PC-9 (cell line): ENCODE measurements at regions not wholly inside any gene's neighbourhood (a gene's known extent, or its start where the extent isn't known, plus 50 kb on each side); places are given as distances from the start of the nearest gene placed in this dataset.

Source experiments
- BruUV-seq: library from RNA; stranded (reverse); fragments of 400-500 nt; replicated peaks from 2 replicates; lab custom pipeline; 2021; lab: Mats Ljungman, UMichigan
- CTCF ChIA-PET: fragments of 300-600 bp; sonication (Branson Sonifier 250); formaldehyde crosslinking; loops from one replicate; lab custom pipeline; 2022; ENCODE audit warnings: antibody characterized with exemption; lab: Charles Lee
- POLR2A ChIA-PET: fragments of 300-600 bp; sonication (Branson Sonifier 250); formaldehyde crosslinking; loops from one replicate; lab custom pipeline; 2022; ENCODE audit warnings: antibody characterized with exemption; ENCODE audit not compliant: unreplicated experiment; lab: Charles Lee
- DNase-seq, 2 experiments: peaks; one replicate each; pipeline versions ENCODE4 v3.0.0 to v3.0.0-alpha.2; 2015 to 2022; ENCODE audit warnings: mixed read lengths in 1 of 2
- H2AFZ ChIP-seq: fragments of 200-600 bp; sonication (generic); 2 replicates; pipeline ENCODE4 v1.8.1; 2017; ENCODE audit warnings: antibody characterized with exemption
- H3F3A ChIP-seq: fragments of 200-600 bp; sonication (generic); 2 replicates; pipeline ENCODE4 v1.8.1; 2017; ENCODE audit warnings: antibody characterized with exemption, mild to moderate bottlenecking, low read depth; ENCODE audit not compliant: insufficient read depth
- H3K27ac ChIP-seq: fragments of 200-600 bp; sonication (generic); 2 replicates; pipeline ENCODE4 v1.6.1; 2016; ENCODE audit warnings: mixed run types
- H3K27me3 ChIP-seq: fragments of 200-600 bp; sonication (generic); 2 replicates; pipeline ENCODE4 v1.6.1; 2016; ENCODE audit warnings: low read depth, mixed run types; ENCODE audit not compliant: insufficient read depth
- H3K36me3 ChIP-seq: fragments of 200-600 bp; sonication (generic); 2 replicates; pipeline ENCODE4 v1.6.1; 2016; ENCODE audit warnings: low read depth, mixed run types
- H3K4me1 ChIP-seq: fragments of 200-600 bp; sonication (generic); replicated peaks from 2 replicates; pipeline ENCODE4 v1.6.1; 2016; ENCODE audit warnings: mixed run types; ENCODE audit not compliant: insufficient read depth
- H3K4me2 ChIP-seq: fragments of 200-600 bp; sonication (generic); 2 replicates; pipeline ENCODE4 v1.6.1; 2017; ENCODE audit warnings: mixed run types
- H3K4me3 ChIP-seq: fragments of 200-600 bp; sonication (generic); 2 replicates; pipeline ENCODE4 v1.6.1; 2016; ENCODE audit warnings: mixed run types
- H3K79me2 ChIP-seq: fragments of 200-600 bp; sonication (generic); 2 replicates; pipeline ENCODE4 v1.6.1; 2017; ENCODE audit warnings: low read depth, mixed run types
- H3K9me2 ChIP-seq: fragments of 200-600 bp; sonication (generic); 2 replicates; pipeline ENCODE4 v1.8.1; 2017; ENCODE audit warnings: mild to moderate bottlenecking; ENCODE audit not compliant: insufficient read depth
- H3K9me3 ChIP-seq: fragments of 200-600 bp; sonication (generic); 2 replicates; pipeline ENCODE4 v1.8.1; 2016; ENCODE audit warnings: low read depth; ENCODE audit not compliant: insufficient read depth
- H4K20me1 ChIP-seq: fragments of 200-600 bp; sonication (generic); 2 replicates; pipeline ENCODE4 v1.8.1; 2017; ENCODE audit not compliant: insufficient read depth
- CTCF ChIP-seq: fragments of 200-600 bp; sonication (generic); conservative IDR thresholded peaks from 2 replicates; pipeline ENCODE4 v1.6.1; 2017; ENCODE audit warnings: mixed run types, antibody characterized with exemption, mild to moderate bottlenecking, moderate library complexity
- EZH2 ChIP-seq: fragments of 200-600 bp; sonication (generic); IDR thresholded peaks from 2 replicates; pipeline ENCODE4 v1.8.0; 2017; ENCODE audit warnings: antibody characterized with exemption, low read depth
- intact Hi-C: fragments of 100-400 bp; cut with micrococcal nuclease; formaldehyde crosslinking; loops from one replicate; pipeline ENCODE4 v1.10.0; 2022; ENCODE audit not compliant: unreplicated experiment

GRCh38 chr3:45330510-45331295 is 57.7 kb upstream of the LARS2 start:
- intact Hi-C loops, result no loop called here
- TF ChIP-seq CTCF (no peak), EZH2 (no peak)
- Histone ChIP-seq H3K4me2 (no peak overlapping the region), H3K4me3 (no peak overlapping the region), H3K36me3 (no peaks in the 10 kb centered on the region), H4K20me1 (no peaks in the 10 kb centered on the region), H3K9me2 (no peaks in the 10 kb centered on the region), H3K9me3 (no peaks in the 10 kb centered on the region), H3F3A (no peaks in the 10 kb centered on the region), H3K27me3 (no peaks in the 10 kb centered on the region), H2AFZ (no peak overlapping the region), H3K4me1 (no peaks in the 10 kb centered on the region), H3K79me2 (no peaks in the 10 kb centered on the region), H3K27ac (no peak overlapping the region)
- CTCF ChIA-PET, result no interaction called here
- BruUV-seq, result no TSS peak
- POLR2A ChIA-PET, result no interaction called here
- DNase-seq, result no peak

- CTCF ChIA-PET, result no interaction called here
- no peaks in the 10 kb centered on the region for H3K4me1 ChIP-seq
- no peaks in the 10 kb centered on the region for H4K20me1 ChIP-seq
- intact Hi-C loops, result no loop called here
- TF ChIP-seq CTCF, result no peak
- no peak for TF ChIP-seq EZH2
- H3F3A ChIP-seq, result no peaks in the 10 kb centered on the region
- no peak for DNase-seq
- H3K79me2 ChIP-seq, result no peaks in the 10 kb centered on the region
- no peak overlapping the region for H2AFZ ChIP-seq
- POLR2A ChIA-PET, result no interaction called here
- no peaks in the 10 kb centered on the region for H3K27me3 ChIP-seq
- H3K27ac ChIP-seq, result no peak overlapping the region
- no peaks in the 10 kb centered on the region for H3K36me3 ChIP-seq
- H3K9me3 ChIP-seq, result no peaks in the 10 kb centered on the region
- H3K4me2 ChIP-seq, result no peak overlapping the region
- no TSS peak for BruUV-seq
- H3K9me2 ChIP-seq, result no peaks in the 10 kb centered on the region
- no peak overlapping the region for H3K4me3 ChIP-seq
Measured at GRCh38 chr3:45332493-45332892, 55.9 kb upstream of the LARS2 start.

- DNase-seq, result no peak
- no peaks in the 10 kb centered on the region for H3K27me3 ChIP-seq
- H4K20me1 ChIP-seq, result no peaks in the 10 kb centered on the region
- no peak overlapping the region for H3K27ac ChIP-seq
- intact Hi-C loops, result no loop called here
- no peaks in the 10 kb centered on the region for H3K36me3 ChIP-seq
- no peaks in the 10 kb centered on the region for H3K9me3 ChIP-seq
- no peaks in the 10 kb centered on the region for H3K79me2 ChIP-seq
- H3K4me2 ChIP-seq, result no peak overlapping the region
- TF ChIP-seq EZH2, result no peak
- TF ChIP-seq CTCF, result no peak
- H3F3A ChIP-seq, result no peaks in the 10 kb centered on the region
- ChIA-PET CTCF (no interaction called here), POLR2A (no interaction called here)
- no peaks in the 10 kb centered on the region for H3K9me2 ChIP-seq
- no TSS peak for BruUV-seq
- no peak overlapping the region for H2AFZ ChIP-seq
- no peak overlapping the region for H3K4me3 ChIP-seq
- H3K4me1 ChIP-seq, result no peaks in the 10 kb centered on the region
Measured at GRCh38 chr3:45332901-45333407, 55.4 kb upstream of the LARS2 start.
